B cell (primary cell): ENCODE measurements at regions not wholly inside any gene's neighbourhood (a gene's known extent, or its start where the extent isn't known, plus 50 kb on each side); places are given as distances from the start of the nearest gene placed in this dataset.

Source experiments
- EZH2 ChIP-seq: IDR thresholded peaks from 2 replicates; pipeline ENCODE4 v1.6.1; 2012; ENCODE audit warnings: borderline replicate concordance, low read depth, mild to moderate bottlenecking, moderate library complexity, low read length; ENCODE audit not compliant: insufficient read depth, poor library complexity, severe bottlenecking
- TF ChIP-seq, protein P1 (sequence below): fragments of 200-600 bp; IDR thresholded peaks from one replicate; pipeline ENCODE4 v1.8.0; 2022; ENCODE audit warnings: antibody characterized with exemption, mild to moderate bottlenecking

DNA sequence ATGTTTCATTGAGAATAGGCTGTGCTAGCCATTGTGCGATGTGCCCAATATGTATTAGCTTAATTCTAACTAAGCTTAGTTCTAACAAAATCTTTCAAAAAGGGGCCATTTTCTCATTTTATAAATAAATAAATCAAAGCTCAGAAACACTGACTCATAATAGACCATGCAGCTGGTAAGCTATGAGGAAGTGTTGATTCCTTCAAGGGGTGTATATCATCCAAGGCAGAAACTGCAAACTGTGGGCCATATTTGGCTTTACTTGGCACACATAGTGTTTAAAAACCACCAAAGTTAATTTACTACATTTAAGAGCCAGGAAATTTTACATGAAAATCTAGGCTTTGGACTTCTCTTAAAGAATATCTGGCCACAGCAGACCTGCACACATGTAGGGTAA, 136.5 kb downstream of the ZNF621 start:
- TF ChIP-seq, protein P1, sequence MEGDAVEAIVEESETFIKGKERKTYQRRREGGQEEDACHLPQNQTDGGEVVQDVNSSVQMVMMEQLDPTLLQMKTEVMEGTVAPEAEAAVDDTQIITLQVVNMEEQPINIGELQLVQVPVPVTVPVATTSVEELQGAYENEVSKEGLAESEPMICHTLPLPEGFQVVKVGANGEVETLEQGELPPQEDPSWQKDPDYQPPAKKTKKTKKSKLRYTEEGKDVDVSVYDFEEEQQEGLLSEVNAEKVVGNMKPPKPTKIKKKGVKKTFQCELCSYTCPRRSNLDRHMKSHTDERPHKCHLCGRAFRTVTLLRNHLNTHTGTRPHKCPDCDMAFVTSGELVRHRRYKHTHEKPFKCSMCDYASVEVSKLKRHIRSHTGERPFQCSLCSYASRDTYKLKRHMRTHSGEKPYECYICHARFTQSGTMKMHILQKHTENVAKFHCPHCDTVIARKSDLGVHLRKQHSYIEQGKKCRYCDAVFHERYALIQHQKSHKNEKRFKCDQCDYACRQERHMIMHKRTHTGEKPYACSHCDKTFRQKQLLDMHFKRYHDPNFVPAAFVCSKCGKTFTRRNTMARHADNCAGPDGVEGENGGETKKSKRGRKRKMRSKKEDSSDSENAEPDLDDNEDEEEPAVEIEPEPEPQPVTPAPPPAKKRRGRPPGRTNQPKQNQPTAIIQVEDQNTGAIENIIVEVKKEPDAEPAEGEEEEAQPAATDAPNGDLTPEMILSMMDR: no peak
- no peak for TF ChIP-seq EZH2
